ENCODE measurements at regions not wholly inside any gene's neighbourhood (a gene's known extent, or its start where the extent isn't known, plus 50 kb on each side); places are given as distances from the start of the nearest gene placed in this dataset.
"Not testable (repeated sequence)": the region's sequence is repeated elsewhere in the genome, so short reads cannot be mapped to it uniquely, and the experiment has no call there.

- Histone ChIP-seq H3K4me3 (ENCODE audit: insufficient read depth, low read length, poor library complexity, severe bottlenecking) (peak overlapping the region; percentile 63), H3K9me3 (ENCODE audit: insufficient read depth, low read length) (no peaks in the 10 kb centered on the region), H3K9me2 (replicated peaks; ENCODE audit: insufficient read depth, low read length) (no peaks in the 10 kb centered on the region), H3K27ac (ENCODE audit: low read depth, low read length) (peak overlapping the region; percentile 90), H3K4me2 (ENCODE audit: low read depth, low read length, poor library complexity, severe bottlenecking) (peak overlapping the region; percentile 88), H3K27me3 (ENCODE audit: low read length) (no peaks in the 10 kb centered on the region), H2AFZ (ENCODE audit: low read depth, low read length, severe bottlenecking) (no peak overlapping the region), H3K79me2 (ENCODE audit: insufficient read depth, low read length) (no peaks in the 10 kb centered on the region; the same call in 1 of the 2 replicates), H3K36me3 (ENCODE audit: low read length) (no peaks in the 10 kb centered on the region), H3K9ac (ENCODE audit: low read length) (peak overlapping the region; percentile 76), H3F3A (ENCODE audit: insufficient read depth) (peaks cover 29% of the 10 kb centered on the region), H4K20me1 (ENCODE audit: low read depth, low read length) (no peaks in the 10 kb centered on the region)
- TF ChIP-seq CTCF (IDR thresholded peaks at IDR 0.05; ENCODE audit: insufficient read depth, low read length, poor library complexity, severe bottlenecking) (peak; percentile 98), EZH2phosphoT487 (conservative IDR thresholded peaks at IDR 0.05; ENCODE audit: low read length) (no peak)
Measured at GRCh38 chr6:44001318-44002066, 125.8 kb downstream of the MRPL14 start.

GRCh38 chr6:44000164-44000842 lies 126.9 kb downstream of the MRPL14 start:
- Histone ChIP-seq H2AFZ (ENCODE audit: low read depth, low read length, severe bottlenecking) (peak overlapping the region; percentile 55), H3K79me2 (ENCODE audit: insufficient read depth, low read length) (no peaks in the 10 kb centered on the region; the same call in 1 of the 2 replicates), H3K36me3 (ENCODE audit: low read length) (no peaks in the 10 kb centered on the region), H3K4me3 (ENCODE audit: insufficient read depth, low read length, poor library complexity, severe bottlenecking) (peak overlapping the region; percentile 63), H3F3A (ENCODE audit: insufficient read depth) (peaks cover 29% of the 10 kb centered on the region), H3K9ac (ENCODE audit: low read length) (peak overlapping the region; percentile 76), H4K20me1 (ENCODE audit: low read depth, low read length) (no peaks in the 10 kb centered on the region), H3K27me3 (ENCODE audit: low read length) (no peaks in the 10 kb centered on the region), H3K9me2 (replicated peaks; ENCODE audit: insufficient read depth, low read length) (no peaks in the 10 kb centered on the region), H3K27ac (ENCODE audit: low read depth, low read length) (peak overlapping the region; percentile 90), H3K9me3 (ENCODE audit: insufficient read depth, low read length) (no peaks in the 10 kb centered on the region), H3K4me2 (ENCODE audit: low read depth, low read length, poor library complexity, severe bottlenecking) (peak overlapping the region; percentile 88)
- no peak for TF ChIP-seq CTCF (IDR thresholded peaks at IDR 0.05; ENCODE audit: insufficient read depth, low read length, poor library complexity, severe bottlenecking)
- TF ChIP-seq EZH2phosphoT487 (conservative IDR thresholded peaks at IDR 0.05; ENCODE audit: low read length), result no peak

GRCh38 chr6:43999628-44000027 lies 127.6 kb downstream of the MRPL14 start:
- H3K79me2 ChIP-seq (ENCODE audit: insufficient read depth, low read length), result no peaks in the 10 kb centered on the region; the same call in 1 of the 2 replicates
- no peak overlapping the region for H3K4me3 ChIP-seq (ENCODE audit: insufficient read depth, low read length, poor library complexity, severe bottlenecking)
- H3K9me2 ChIP-seq (replicated peaks; ENCODE audit: insufficient read depth, low read length), result no peaks in the 10 kb centered on the region
- peak overlapping the region; percentile 88 for H3K4me2 ChIP-seq (ENCODE audit: low read depth, low read length, poor library complexity, severe bottlenecking)
- TF ChIP-seq EZH2phosphoT487 (conservative IDR thresholded peaks at IDR 0.05; ENCODE audit: low read length) (no peak), CTCF (IDR thresholded peaks at IDR 0.05; ENCODE audit: insufficient read depth, low read length, poor library complexity, severe bottlenecking) (no peak)
- peaks cover 29% of the 10 kb centered on the region for H3F3A ChIP-seq (ENCODE audit: insufficient read depth)
- H3K27me3 ChIP-seq (ENCODE audit: low read length), result no peaks in the 10 kb centered on the region
- H3K9me3 ChIP-seq (ENCODE audit: insufficient read depth, low read length), result no peaks in the 10 kb centered on the region
- peak overlapping the region; percentile 55 for H2AFZ ChIP-seq (ENCODE audit: low read depth, low read length, severe bottlenecking)
- H3K36me3 ChIP-seq (ENCODE audit: low read length), result no peaks in the 10 kb centered on the region
- peak overlapping the region; percentile 90 for H3K27ac ChIP-seq (ENCODE audit: low read depth, low read length)
- no peaks in the 10 kb centered on the region for H4K20me1 ChIP-seq (ENCODE audit: low read depth, low read length)
- peak overlapping the region; percentile 76 for H3K9ac ChIP-seq (ENCODE audit: low read length)

- not testable (repeated sequence) for H3K4me2 ChIP-seq (ENCODE audit: low read depth, low read length, poor library complexity, severe bottlenecking); H4K20me1 ChIP-seq (ENCODE audit: low read depth, low read length); H3K27me3 ChIP-seq (ENCODE audit: low read length); H3K27ac ChIP-seq (ENCODE audit: low read depth, low read length); H3K9ac ChIP-seq (ENCODE audit: low read length); H3K9me2 ChIP-seq (replicated peaks; ENCODE audit: insufficient read depth, low read length); H2AFZ ChIP-seq (ENCODE audit: low read depth, low read length, severe bottlenecking); H3K79me2 ChIP-seq (ENCODE audit: insufficient read depth, low read length); H3K9me3 ChIP-seq (ENCODE audit: insufficient read depth, low read length); H3K36me3 ChIP-seq (ENCODE audit: low read length); H3K4me3 ChIP-seq (ENCODE audit: insufficient read depth, low read length, poor library complexity, severe bottlenecking)
- peaks cover 28% of the 10 kb centered on the region for H3F3A ChIP-seq (ENCODE audit: insufficient read depth)
Measured at GRCh38 chr6:43998592-43999243, 128.5 kb downstream of the MRPL14 start.

- not testable (repeated sequence) for H3K27ac ChIP-seq (ENCODE audit: low read depth, low read length); H3K79me2 ChIP-seq (ENCODE audit: insufficient read depth, low read length); H4K20me1 ChIP-seq (ENCODE audit: low read depth, low read length); H3K36me3 ChIP-seq (ENCODE audit: low read length); H3K4me2 ChIP-seq (ENCODE audit: low read depth, low read length, poor library complexity, severe bottlenecking); H3K9me3 ChIP-seq (ENCODE audit: insufficient read depth, low read length); H3K4me3 ChIP-seq (ENCODE audit: insufficient read depth, low read length, poor library complexity, severe bottlenecking); H2AFZ ChIP-seq (ENCODE audit: low read depth, low read length, severe bottlenecking); H3K27me3 ChIP-seq (ENCODE audit: low read length); H3K9ac ChIP-seq (ENCODE audit: low read length); H3K9me2 ChIP-seq (replicated peaks; ENCODE audit: insufficient read depth, low read length)
- peaks cover 22% of the 10 kb centered on the region for H3F3A ChIP-seq (ENCODE audit: insufficient read depth)
Measured at GRCh38 chr6:43997990-43998585, 129.2 kb downstream of the MRPL14 start.

Data from SU-DHL-6 (cell line).